Body of pancreas (tissue), 4 donors: ENCODE measurements at regions not wholly inside any gene's neighbourhood (a gene's known extent, or its start where the extent isn't known, plus 50 kb on each side); places are given as distances from the start of the nearest gene placed in this dataset.

Experiments used
- POLR2A ChIP-seq, 3 donors: fragments of 450-650 bp; IDR thresholded peaks; one replicate each; pipeline ENCODE4 v1.6.1; 2016; ENCODE audit warnings: antibody characterized with exemption in 3 of 3, mild to moderate bottlenecking in 2 of 3
- TF ChIP-seq, protein P1 (sequence below), 7 experiments: fragments of 450-650 bp in 4 of 7; fragments of 200-600 bp in 3 of 7; sonication (generic) in 3 of 7; IDR thresholded peaks; one replicate each; pipeline ENCODE4 v1.5.1; 2016 to 2019; ENCODE audit warnings: antibody characterized with exemption in 7 of 7

DNA sequence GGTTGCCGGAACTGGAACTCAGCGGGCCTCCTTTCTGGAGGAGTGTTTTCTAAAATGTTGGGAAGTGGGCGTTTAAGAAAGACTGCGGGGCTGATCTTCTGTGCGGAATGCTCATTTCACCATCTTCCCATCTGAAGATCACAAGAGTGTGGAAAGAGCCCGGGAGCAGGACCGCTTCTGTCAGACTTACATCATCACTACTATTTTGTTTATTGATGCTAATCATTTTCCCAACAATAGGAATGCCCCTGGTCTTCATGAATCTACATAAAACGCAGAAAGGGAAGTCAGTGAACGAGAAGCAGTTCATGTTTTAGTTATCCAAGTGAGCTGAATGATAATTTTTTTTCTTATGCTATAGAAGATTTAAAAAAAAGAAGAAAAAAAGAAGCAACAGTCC, 447.8 kb upstream of the MKI67 start:
- TF ChIP-seq, protein P1, sequence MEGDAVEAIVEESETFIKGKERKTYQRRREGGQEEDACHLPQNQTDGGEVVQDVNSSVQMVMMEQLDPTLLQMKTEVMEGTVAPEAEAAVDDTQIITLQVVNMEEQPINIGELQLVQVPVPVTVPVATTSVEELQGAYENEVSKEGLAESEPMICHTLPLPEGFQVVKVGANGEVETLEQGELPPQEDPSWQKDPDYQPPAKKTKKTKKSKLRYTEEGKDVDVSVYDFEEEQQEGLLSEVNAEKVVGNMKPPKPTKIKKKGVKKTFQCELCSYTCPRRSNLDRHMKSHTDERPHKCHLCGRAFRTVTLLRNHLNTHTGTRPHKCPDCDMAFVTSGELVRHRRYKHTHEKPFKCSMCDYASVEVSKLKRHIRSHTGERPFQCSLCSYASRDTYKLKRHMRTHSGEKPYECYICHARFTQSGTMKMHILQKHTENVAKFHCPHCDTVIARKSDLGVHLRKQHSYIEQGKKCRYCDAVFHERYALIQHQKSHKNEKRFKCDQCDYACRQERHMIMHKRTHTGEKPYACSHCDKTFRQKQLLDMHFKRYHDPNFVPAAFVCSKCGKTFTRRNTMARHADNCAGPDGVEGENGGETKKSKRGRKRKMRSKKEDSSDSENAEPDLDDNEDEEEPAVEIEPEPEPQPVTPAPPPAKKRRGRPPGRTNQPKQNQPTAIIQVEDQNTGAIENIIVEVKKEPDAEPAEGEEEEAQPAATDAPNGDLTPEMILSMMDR (IDR thresholded peaks at IDR 0.05), result no peak
- no peak for TF ChIP-seq POLR2A (IDR thresholded peaks at IDR 0.05)
